GM12865 (cell line): ENCODE measurements at regions not wholly inside any gene's neighbourhood (a gene's known extent, or its start where the extent isn't known, plus 50 kb on each side); places are given as distances from the start of the nearest gene placed in this dataset.

ENCODE experiments used
- DNase-seq: peaks from one replicate; pipeline ENCODE4 v3.0.0; 2010; ENCODE audit warnings: low read depth
- H3K4me3 ChIP-seq: 2 replicates; pipeline ENCODE4 v1.5.1; 2011; ENCODE audit warnings: mild to moderate bottlenecking, low read depth, low read length, control low read depth
- TF ChIP-seq, protein P1 (sequence below): IDR thresholded peaks from 2 replicates; pipeline ENCODE4 v1.5.1; 2011; ENCODE audit warnings: low read length, control low read depth, low read depth, inconsistent platforms; ENCODE audit not compliant: insufficient read depth; ENCODE audit errors: missing control alignments

DNA sequence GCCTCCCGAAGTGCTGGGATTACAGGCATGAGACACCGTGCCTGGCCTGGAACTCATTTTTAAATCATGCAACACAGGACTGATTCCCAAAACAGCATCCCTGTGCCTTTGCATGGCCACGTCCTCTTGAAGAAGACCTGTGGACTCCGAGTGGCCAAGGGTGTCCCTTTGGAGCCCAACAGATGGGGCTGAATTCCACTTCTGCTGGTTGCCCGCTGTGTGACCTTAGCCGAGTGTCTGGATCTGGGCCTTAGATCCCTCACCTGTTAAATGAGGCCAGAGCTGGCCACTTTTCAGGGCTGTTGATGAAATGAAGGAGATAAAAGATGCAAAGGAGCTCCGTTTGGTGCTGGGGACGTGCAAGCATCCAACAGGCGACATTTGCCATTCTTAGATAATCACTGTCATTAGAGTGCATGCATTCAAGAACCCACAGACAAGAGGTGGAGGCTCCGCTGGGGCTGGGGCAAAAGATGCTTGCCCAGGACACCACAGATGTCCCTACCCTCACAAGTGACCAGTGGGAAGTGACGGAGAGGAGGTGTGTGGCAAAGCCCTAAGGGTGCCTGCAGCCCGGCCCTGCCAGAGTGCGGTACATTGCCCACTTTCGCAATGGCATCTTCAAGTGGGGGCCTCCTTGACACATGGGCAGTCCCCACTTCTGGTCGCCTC is 354.1 kb upstream of the TNRC6C start:
- H3K4me3 ChIP-seq: no peak overlapping the region
- DNase-seq: no peak
- TF ChIP-seq, protein P1, sequence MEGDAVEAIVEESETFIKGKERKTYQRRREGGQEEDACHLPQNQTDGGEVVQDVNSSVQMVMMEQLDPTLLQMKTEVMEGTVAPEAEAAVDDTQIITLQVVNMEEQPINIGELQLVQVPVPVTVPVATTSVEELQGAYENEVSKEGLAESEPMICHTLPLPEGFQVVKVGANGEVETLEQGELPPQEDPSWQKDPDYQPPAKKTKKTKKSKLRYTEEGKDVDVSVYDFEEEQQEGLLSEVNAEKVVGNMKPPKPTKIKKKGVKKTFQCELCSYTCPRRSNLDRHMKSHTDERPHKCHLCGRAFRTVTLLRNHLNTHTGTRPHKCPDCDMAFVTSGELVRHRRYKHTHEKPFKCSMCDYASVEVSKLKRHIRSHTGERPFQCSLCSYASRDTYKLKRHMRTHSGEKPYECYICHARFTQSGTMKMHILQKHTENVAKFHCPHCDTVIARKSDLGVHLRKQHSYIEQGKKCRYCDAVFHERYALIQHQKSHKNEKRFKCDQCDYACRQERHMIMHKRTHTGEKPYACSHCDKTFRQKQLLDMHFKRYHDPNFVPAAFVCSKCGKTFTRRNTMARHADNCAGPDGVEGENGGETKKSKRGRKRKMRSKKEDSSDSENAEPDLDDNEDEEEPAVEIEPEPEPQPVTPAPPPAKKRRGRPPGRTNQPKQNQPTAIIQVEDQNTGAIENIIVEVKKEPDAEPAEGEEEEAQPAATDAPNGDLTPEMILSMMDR: no peak

DNA sequence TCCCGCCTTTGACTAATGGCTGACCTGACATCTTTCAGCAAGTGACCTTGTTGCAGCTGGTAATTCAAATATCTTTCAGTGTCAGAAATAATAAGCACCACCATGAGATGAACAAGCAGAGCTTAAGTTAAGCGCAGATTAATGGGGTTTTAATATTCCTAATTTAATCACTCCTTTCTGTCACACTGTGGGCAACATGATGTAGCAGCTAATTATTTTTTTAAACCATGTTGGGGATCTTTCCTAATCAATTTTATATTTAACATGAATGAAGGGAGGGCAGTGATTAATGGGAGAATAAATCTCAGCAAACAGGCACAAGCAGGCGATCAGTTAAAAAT is 353.6 kb upstream of the TNRC6C start:
- TF ChIP-seq, protein P1: no peak

DNA sequence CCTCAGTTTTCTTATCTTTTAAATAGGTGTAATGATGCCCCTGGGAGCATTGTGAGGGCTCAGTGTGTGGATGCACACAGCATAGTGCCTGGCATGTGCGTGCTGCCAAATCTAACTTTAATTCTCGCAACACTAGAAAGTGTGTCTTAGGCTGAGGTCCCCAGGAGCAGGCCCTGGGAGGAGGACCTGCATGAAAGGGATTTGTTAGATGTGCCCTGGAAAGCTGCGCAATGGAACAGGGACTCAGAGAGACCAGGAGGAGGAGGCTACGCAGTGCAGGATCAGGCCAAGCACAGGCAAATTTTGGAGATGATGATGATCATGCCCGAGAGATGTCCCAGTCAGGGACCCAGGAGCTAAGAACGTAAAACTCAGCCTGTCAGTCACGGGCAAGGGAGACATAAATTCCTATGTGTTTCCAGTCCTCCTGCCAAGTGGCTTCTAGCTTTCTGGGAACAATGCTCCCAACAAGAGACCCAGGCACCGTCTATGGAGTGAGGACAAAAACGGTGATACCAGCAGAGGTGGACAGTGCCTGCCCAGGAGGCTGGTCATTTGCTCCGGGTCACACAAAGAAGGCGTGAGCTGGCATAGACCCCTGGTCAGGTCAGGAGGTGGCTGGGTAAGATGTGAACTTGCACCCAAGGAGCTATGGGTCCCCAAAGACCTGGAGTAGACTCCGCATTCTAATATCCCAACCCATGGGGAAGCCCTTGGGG is 352.2 kb upstream of the TNRC6C start:
- TF ChIP-seq, protein P1: no peak
- H3K4me3 ChIP-seq: no peak overlapping the region
- no peak for DNase-seq

More for the DNA sequence above, 353.6 kb upstream of the TNRC6C start:
- DNase-seq: no peak
- no peak overlapping the region for H3K4me3 ChIP-seq

DNA sequence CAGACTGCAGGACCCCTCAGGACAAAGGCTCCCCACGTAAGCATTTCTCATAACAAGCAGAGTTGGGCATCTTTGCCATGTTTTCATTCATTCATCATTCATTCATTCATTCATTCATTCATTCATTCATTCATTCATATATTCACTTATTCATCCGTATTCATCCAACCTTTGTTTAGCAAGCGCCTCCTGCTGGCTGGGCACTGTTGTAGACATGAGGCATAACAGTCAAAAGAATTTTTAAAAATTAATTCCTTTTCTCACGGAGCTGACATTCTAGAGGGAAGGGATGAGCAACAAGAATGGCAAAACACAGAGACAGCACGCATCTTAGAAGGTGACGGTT is 351.7 kb upstream of the TNRC6C start:
- TF ChIP-seq, protein P1: peak; percentile 11
- H3K4me3 ChIP-seq: no peak overlapping the region
- DNase-seq: no peak

DNA sequence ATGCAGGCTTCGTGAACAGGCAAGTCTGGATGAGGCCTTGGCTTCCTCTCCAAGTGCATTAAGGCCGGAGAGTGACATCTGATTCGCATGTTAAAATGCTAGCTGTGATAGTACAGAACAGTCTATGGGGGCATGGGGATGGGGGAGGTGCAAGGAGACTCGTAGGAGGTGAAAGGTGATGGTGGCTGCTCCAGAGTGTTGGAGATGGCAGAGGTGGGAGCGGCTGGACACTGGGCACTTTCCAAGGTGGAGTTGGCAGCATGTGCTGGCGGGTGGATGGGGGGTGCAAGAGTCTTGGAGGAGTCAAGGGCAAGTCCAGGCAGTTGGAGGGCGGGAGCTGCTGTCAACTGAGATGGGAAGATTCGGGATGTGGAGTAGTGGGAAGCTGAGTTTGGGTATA is 350.9 kb upstream of the TNRC6C start:
- DNase-seq: no peak
- no peak overlapping the region for H3K4me3 ChIP-seq
- TF ChIP-seq, protein P1: no peak

DNA sequence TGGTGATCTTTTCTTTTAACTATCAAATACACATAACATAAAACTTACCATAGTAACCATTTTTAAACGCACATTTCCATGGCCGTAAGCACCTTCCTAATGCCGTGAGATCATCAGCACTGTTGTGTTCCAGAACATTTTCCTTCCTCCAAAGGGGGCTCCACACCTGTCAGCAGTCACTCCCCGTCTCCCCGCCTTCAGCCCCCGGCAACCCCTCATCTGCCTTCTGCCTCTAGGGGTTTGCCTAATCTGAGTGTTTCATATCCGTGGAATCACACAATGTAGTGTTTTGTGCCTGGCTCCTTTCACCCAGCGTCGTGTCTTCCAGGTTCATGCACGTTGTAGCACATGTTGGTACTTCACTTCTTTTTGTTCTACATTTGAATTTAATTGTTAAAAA is 350.1 kb upstream of the TNRC6C start:
- TF ChIP-seq, protein P1: no peak
- no peak overlapping the region for H3K4me3 ChIP-seq
- DNase-seq: no peak
